ENCODE measurements at regions not wholly inside any gene's neighbourhood (a gene's known extent, or its start where the extent isn't known, plus 50 kb on each side); places are given as distances from the start of the nearest gene placed in this dataset.
"Not testable (repeated sequence)": the region's sequence is repeated elsewhere in the genome, so short reads cannot be mapped to it uniquely, and the experiment has no call there.

GRCh38 chrX:35221391-35221790 lies 278.8 kb downstream of the FAM47B start:
- H4K20me1 ChIP-seq (ENCODE audit: insufficient read depth, low read depth, low read length); H2AFZ ChIP-seq (ENCODE audit: low read length); H3K4me1 ChIP-seq (ENCODE audit: low read length); H3K27ac ChIP-seq (ENCODE audit: low read length); DNase-seq; H3K27me3 ChIP-seq (ENCODE audit: low read length); H3K9me2 ChIP-seq (replicated peaks; ENCODE audit: insufficient read depth, low read length); H3K9ac ChIP-seq (ENCODE audit: low read length); H3K36me3 ChIP-seq (ENCODE audit: insufficient read depth, low read length); H3K4me2 ChIP-seq (ENCODE audit: low read depth, low read length, poor library complexity, severe bottlenecking); H3K4me3 ChIP-seq (ENCODE audit: low read length); H3K79me2 ChIP-seq (ENCODE audit: low read length): not testable (repeated sequence)
- H3K9me3 ChIP-seq (ENCODE audit: low read length), result peaks cover 32% of the 10 kb centered on the region

- H3K4me1 ChIP-seq (ENCODE audit: low read length), result no peaks in the 10 kb centered on the region
- no peak overlapping the region for H3K4me2 ChIP-seq (ENCODE audit: low read depth, low read length, poor library complexity, severe bottlenecking)
- no peaks in the 10 kb centered on the region for H3K36me3 ChIP-seq (ENCODE audit: insufficient read depth, low read length)
- no peak overlapping the region for H3K27ac ChIP-seq (ENCODE audit: low read length)
- DNase-seq, result no peak
- H3K79me2 ChIP-seq (ENCODE audit: low read length), result no peaks in the 10 kb centered on the region
- H3K4me3 ChIP-seq (ENCODE audit: low read length), result no peak overlapping the region
- no peak overlapping the region for H3K9ac ChIP-seq (ENCODE audit: low read length)
- H3K27me3 ChIP-seq (ENCODE audit: low read length), result no peaks in the 10 kb centered on the region
- H3K9me2 ChIP-seq (replicated peaks; ENCODE audit: insufficient read depth, low read length), result no peaks in the 10 kb centered on the region
- H3K9me3 ChIP-seq (ENCODE audit: low read length), result peaks cover 12% of the 10 kb centered on the region
- H4K20me1 ChIP-seq (ENCODE audit: insufficient read depth, low read depth, low read length), result no peaks in the 10 kb centered on the region
- no peak overlapping the region for H2AFZ ChIP-seq (ENCODE audit: low read length)
Observed at GRCh38 chrX:35244088-35244741, 301.6 kb downstream of the FAM47B start.

- H2AFZ ChIP-seq (ENCODE audit: low read length), result no peak overlapping the region
- no peaks in the 10 kb centered on the region for H3K79me2 ChIP-seq (ENCODE audit: low read length)
- H3K4me2 ChIP-seq (ENCODE audit: low read depth, low read length, poor library complexity, severe bottlenecking), result no peak overlapping the region
- no peaks in the 10 kb centered on the region for H3K4me1 ChIP-seq (ENCODE audit: low read length)
- H3K36me3 ChIP-seq (ENCODE audit: insufficient read depth, low read length), result no peaks in the 10 kb centered on the region
- no peak overlapping the region for H3K27ac ChIP-seq (ENCODE audit: low read length)
- H3K9me3 ChIP-seq (ENCODE audit: low read length), result peaks cover 14% of the 10 kb centered on the region; the same call in 1 of the 2 replicates
- no peaks in the 10 kb centered on the region for H3K9me2 ChIP-seq (replicated peaks; ENCODE audit: insufficient read depth, low read length)
- H4K20me1 ChIP-seq (ENCODE audit: insufficient read depth, low read depth, low read length), result no peaks in the 10 kb centered on the region
- no peak overlapping the region for H3K4me3 ChIP-seq (ENCODE audit: low read length)
- DNase-seq, result no peak
- no peak overlapping the region for H3K9ac ChIP-seq (ENCODE audit: low read length)
- H3K27me3 ChIP-seq (ENCODE audit: low read length), result no peaks in the 10 kb centered on the region
Observed at GRCh38 chrX:35244796-35245508, 302.4 kb downstream of the FAM47B start.

- no peak overlapping the region for H3K27ac ChIP-seq (ENCODE audit: low read length)
- H3K9me2 ChIP-seq (replicated peaks; ENCODE audit: insufficient read depth, low read length), result no peaks in the 10 kb centered on the region
- H3K4me3 ChIP-seq (ENCODE audit: low read length), result no peak overlapping the region
- no peak overlapping the region for H3K4me2 ChIP-seq (ENCODE audit: low read depth, low read length, poor library complexity, severe bottlenecking)
- H4K20me1 ChIP-seq (ENCODE audit: insufficient read depth, low read depth, low read length), result no peaks in the 10 kb centered on the region
- DNase-seq, result no peak
- H3K36me3 ChIP-seq (ENCODE audit: insufficient read depth, low read length), result no peaks in the 10 kb centered on the region
- no peak overlapping the region for H3K9ac ChIP-seq (ENCODE audit: low read length)
- no peak overlapping the region for H2AFZ ChIP-seq (ENCODE audit: low read length)
- H3K27me3 ChIP-seq (ENCODE audit: low read length), result no peaks in the 10 kb centered on the region
- H3K4me1 ChIP-seq (ENCODE audit: low read length), result no peaks in the 10 kb centered on the region
- H3K9me3 ChIP-seq (ENCODE audit: low read length), result peaks cover 25% of the 10 kb centered on the region
- H3K79me2 ChIP-seq (ENCODE audit: low read length), result no peaks in the 10 kb centered on the region
Observed at GRCh38 chrX:35251226-35251625, 308.6 kb downstream of the FAM47B start.

- Histone ChIP-seq H3K4me2 (ENCODE audit: low read depth, low read length, poor library complexity, severe bottlenecking) (no peak overlapping the region), H4K20me1 (ENCODE audit: insufficient read depth, low read depth, low read length) (no peaks in the 10 kb centered on the region), H3K4me3 (ENCODE audit: low read length) (no peak overlapping the region), H3K9me2 (replicated peaks; ENCODE audit: insufficient read depth, low read length) (no peaks in the 10 kb centered on the region), H3K27ac (ENCODE audit: low read length) (no peak overlapping the region), H3K36me3 (ENCODE audit: insufficient read depth, low read length) (no peaks in the 10 kb centered on the region), H3K4me1 (ENCODE audit: low read length) (no peaks in the 10 kb centered on the region), H2AFZ (ENCODE audit: low read length) (no peak overlapping the region), H3K9me3 (ENCODE audit: low read length) (peaks cover 17% of the 10 kb centered on the region), H3K9ac (ENCODE audit: low read length) (no peak overlapping the region), H3K27me3 (ENCODE audit: low read length) (no peaks in the 10 kb centered on the region), H3K79me2 (ENCODE audit: low read length) (no peaks in the 10 kb centered on the region)
- no peak for DNase-seq
Observed at GRCh38 chrX:35276115-35276514, 333.5 kb downstream of the FAM47B start.

GRCh38 chrX:35285289-35285962 lies 342.8 kb downstream of the FAM47B start:
- peaks cover 38% of the 10 kb centered on the region for H3K9me3 ChIP-seq (ENCODE audit: low read length)
- no peaks in the 10 kb centered on the region for H3K79me2 ChIP-seq (ENCODE audit: low read length)
- no peaks in the 10 kb centered on the region for H3K27me3 ChIP-seq (ENCODE audit: low read length)
- no peak for DNase-seq
- H3K27ac ChIP-seq (ENCODE audit: low read length), result no peak overlapping the region
- H3K9me2 ChIP-seq (replicated peaks; ENCODE audit: insufficient read depth, low read length), result no peaks in the 10 kb centered on the region
- H3K36me3 ChIP-seq (ENCODE audit: insufficient read depth, low read length), result no peaks in the 10 kb centered on the region
- H3K9ac ChIP-seq (ENCODE audit: low read length), result no peak overlapping the region
- H3K4me3 ChIP-seq (ENCODE audit: low read length), result no peak overlapping the region
- no peak overlapping the region for H3K4me2 ChIP-seq (ENCODE audit: low read depth, low read length, poor library complexity, severe bottlenecking)
- no peak overlapping the region for H2AFZ ChIP-seq (ENCODE audit: low read length)
- H3K4me1 ChIP-seq (ENCODE audit: low read length), result no peaks in the 10 kb centered on the region
- H4K20me1 ChIP-seq (ENCODE audit: insufficient read depth, low read depth, low read length), result no peaks in the 10 kb centered on the region

- Histone ChIP-seq H3K4me1 (ENCODE audit: low read length) (no peaks in the 10 kb centered on the region), H3K36me3 (ENCODE audit: insufficient read depth, low read length) (no peaks in the 10 kb centered on the region), H3K27me3 (ENCODE audit: low read length) (no peaks in the 10 kb centered on the region), H3K79me2 (ENCODE audit: low read length) (no peaks in the 10 kb centered on the region), H3K9ac (ENCODE audit: low read length) (no peak overlapping the region), H3K4me3 (ENCODE audit: low read length) (no peak overlapping the region), H3K27ac (ENCODE audit: low read length) (no peak overlapping the region), H2AFZ (ENCODE audit: low read length) (no peak overlapping the region), H3K9me3 (ENCODE audit: low read length) (peaks cover 34% of the 10 kb centered on the region), H3K4me2 (ENCODE audit: low read depth, low read length, poor library complexity, severe bottlenecking) (no peak overlapping the region), H4K20me1 (ENCODE audit: insufficient read depth, low read depth, low read length) (no peaks in the 10 kb centered on the region), H3K9me2 (replicated peaks; ENCODE audit: insufficient read depth, low read length) (no peaks in the 10 kb centered on the region)
- DNase-seq, result no peak
Observed at GRCh38 chrX:35288657-35289056, 346.1 kb downstream of the FAM47B start.

- no peaks in the 10 kb centered on the region for H4K20me1 ChIP-seq (ENCODE audit: insufficient read depth, low read depth, low read length)
- no peaks in the 10 kb centered on the region for H3K4me1 ChIP-seq (ENCODE audit: low read length)
- no peaks in the 10 kb centered on the region for H3K27me3 ChIP-seq (ENCODE audit: low read length)
- peaks cover 32% of the 10 kb centered on the region for H3K9me3 ChIP-seq (ENCODE audit: low read length)
- no peaks in the 10 kb centered on the region for H3K9me2 ChIP-seq (replicated peaks; ENCODE audit: insufficient read depth, low read length)
- no peak overlapping the region for H2AFZ ChIP-seq (ENCODE audit: low read length)
- H3K9ac ChIP-seq (ENCODE audit: low read length), result no peak overlapping the region
- no peak overlapping the region for H3K4me2 ChIP-seq (ENCODE audit: low read depth, low read length, poor library complexity, severe bottlenecking)
- H3K36me3 ChIP-seq (ENCODE audit: insufficient read depth, low read length), result no peaks in the 10 kb centered on the region
- H3K27ac ChIP-seq (ENCODE audit: low read length), result no peak overlapping the region
- no peaks in the 10 kb centered on the region for H3K79me2 ChIP-seq (ENCODE audit: low read length)
- H3K4me3 ChIP-seq (ENCODE audit: low read length), result no peak overlapping the region
- DNase-seq, result no peak
Observed at GRCh38 chrX:35289952-35290351, 347.4 kb downstream of the FAM47B start.

All from Karpas-422 (cell line).